ENCODE measurements at regions not wholly inside any gene's neighbourhood (a gene's known extent, or its start where the extent isn't known, plus 50 kb on each side); places are given as distances from the start of the nearest gene placed in this dataset.

GRCh38 chr16:79271583-79271982 lies 329.0 kb downstream of the MAF start:
- Histone ChIP-seq H3K27me3 (ENCODE audit: insufficient read depth, low read length) (no peaks in the 10 kb centered on the region), H3K27ac (ENCODE audit: low read depth, low read length) (no peak overlapping the region), H2AFZ (ENCODE audit: low read depth, low read length) (no peak overlapping the region), H4K20me1 (ENCODE audit: insufficient read depth, low read length) (no peaks in the 10 kb centered on the region), H3K4me1 (ENCODE audit: insufficient read depth, low read length) (no peaks in the 10 kb centered on the region), H3K9ac (ENCODE audit: low read length) (no peak overlapping the region), H3K9me3 (ENCODE audit: insufficient read depth, low read depth, low read length) (peaks cover 2% of the 10 kb centered on the region), H3K79me2 (ENCODE audit: insufficient read depth, low read length) (no peaks in the 10 kb centered on the region), H3K4me2 (ENCODE audit: low read length) (no peak overlapping the region), H3K4me3 (ENCODE audit: insufficient read depth, low read depth, low read length) (no peak overlapping the region), H3K36me3 (ENCODE audit: insufficient read depth, low read length) (no peaks in the 10 kb centered on the region)
- Mint-ChIP-seq H3K9me3 (ENCODE audit: unreplicated experiment) (peaks cover under 1% of the 10 kb centered on the region), H3K4me1 (ENCODE audit: low read depth, unreplicated experiment) (peaks cover 5% of the 10 kb centered on the region), H3K27ac (ENCODE audit: unreplicated experiment) (no peak overlapping the region), H3K27me3 (ENCODE audit: low read depth, unreplicated experiment) (no peaks in the 10 kb centered on the region), H3K4me3 (ENCODE audit: unreplicated experiment) (no peak overlapping the region), H3K36me3 (ENCODE audit: low read depth, unreplicated experiment) (no peaks in the 10 kb centered on the region)
- TF ChIP-seq, protein P1, sequence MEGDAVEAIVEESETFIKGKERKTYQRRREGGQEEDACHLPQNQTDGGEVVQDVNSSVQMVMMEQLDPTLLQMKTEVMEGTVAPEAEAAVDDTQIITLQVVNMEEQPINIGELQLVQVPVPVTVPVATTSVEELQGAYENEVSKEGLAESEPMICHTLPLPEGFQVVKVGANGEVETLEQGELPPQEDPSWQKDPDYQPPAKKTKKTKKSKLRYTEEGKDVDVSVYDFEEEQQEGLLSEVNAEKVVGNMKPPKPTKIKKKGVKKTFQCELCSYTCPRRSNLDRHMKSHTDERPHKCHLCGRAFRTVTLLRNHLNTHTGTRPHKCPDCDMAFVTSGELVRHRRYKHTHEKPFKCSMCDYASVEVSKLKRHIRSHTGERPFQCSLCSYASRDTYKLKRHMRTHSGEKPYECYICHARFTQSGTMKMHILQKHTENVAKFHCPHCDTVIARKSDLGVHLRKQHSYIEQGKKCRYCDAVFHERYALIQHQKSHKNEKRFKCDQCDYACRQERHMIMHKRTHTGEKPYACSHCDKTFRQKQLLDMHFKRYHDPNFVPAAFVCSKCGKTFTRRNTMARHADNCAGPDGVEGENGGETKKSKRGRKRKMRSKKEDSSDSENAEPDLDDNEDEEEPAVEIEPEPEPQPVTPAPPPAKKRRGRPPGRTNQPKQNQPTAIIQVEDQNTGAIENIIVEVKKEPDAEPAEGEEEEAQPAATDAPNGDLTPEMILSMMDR (IDR thresholded peaks at IDR 0.05; ENCODE audit: insufficient read depth, low read depth, low read length): no peak
- no peak for TF ChIP-seq EZH2 (IDR thresholded peaks at IDR 0.05; ENCODE audit: insufficient read depth, low read length)
- no peak for DNase-seq (ENCODE audit: low read depth)
- no peak for FAIRE-seq

DNA sequence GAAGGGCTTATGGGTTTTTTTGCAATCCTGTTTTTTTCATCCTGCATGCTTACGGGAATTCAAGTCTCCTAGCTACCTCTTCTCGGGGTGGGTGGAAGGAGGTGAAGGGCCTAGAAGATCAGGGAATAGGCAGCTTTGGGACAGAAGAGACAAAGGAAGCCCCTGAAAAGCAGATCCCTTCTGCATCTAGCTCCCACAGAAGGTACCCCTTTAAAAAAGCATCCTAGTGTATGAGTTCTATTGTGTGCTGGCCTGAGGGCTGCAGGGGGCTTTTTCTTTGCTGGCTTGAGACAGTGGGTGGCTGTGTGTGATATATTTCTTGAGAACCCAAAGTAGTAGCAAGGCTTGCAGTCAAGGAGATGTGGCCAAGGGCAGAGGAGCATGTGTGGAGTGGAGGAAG lies 330.5 kb downstream of the MAF start:
- H3K27ac Mint-ChIP-seq (ENCODE audit: unreplicated experiment): no peak overlapping the region

GRCh38 chr16:79269211-79269863 lies 331.2 kb downstream of the MAF start:
- H3K4me2 ChIP-seq (ENCODE audit: low read length): no peak overlapping the region
- TF ChIP-seq, protein P1 (IDR thresholded peaks at IDR 0.05; ENCODE audit: insufficient read depth, low read depth, low read length): no peak
- no peak for TF ChIP-seq EZH2 (IDR thresholded peaks at IDR 0.05; ENCODE audit: insufficient read depth, low read length)
- H4K20me1 ChIP-seq (ENCODE audit: insufficient read depth, low read length): no peaks in the 10 kb centered on the region
- DNase-seq (ENCODE audit: low read depth) (no peak), FAIRE-seq (no peak)
- Mint-ChIP-seq H3K9me3 (ENCODE audit: unreplicated experiment) (peaks cover 2% of the 10 kb centered on the region), H3K4me1 (ENCODE audit: low read depth, unreplicated experiment) (peaks cover 10% of the 10 kb centered on the region), H3K27ac (ENCODE audit: unreplicated experiment) (no peak overlapping the region), H3K27me3 (ENCODE audit: low read depth, unreplicated experiment) (no peaks in the 10 kb centered on the region), H3K36me3 (ENCODE audit: low read depth, unreplicated experiment) (no peaks in the 10 kb centered on the region), H3K4me3 (ENCODE audit: unreplicated experiment) (no peak overlapping the region)
- H2AFZ ChIP-seq (ENCODE audit: low read depth, low read length): no peak overlapping the region
- no peak overlapping the region for H3K4me3 ChIP-seq (ENCODE audit: insufficient read depth, low read depth, low read length)
- no peaks in the 10 kb centered on the region for H3K36me3 ChIP-seq (ENCODE audit: insufficient read depth, low read length)
- no peaks in the 10 kb centered on the region for H3K4me1 ChIP-seq (ENCODE audit: insufficient read depth, low read length)
- no peaks in the 10 kb centered on the region for H3K79me2 ChIP-seq (ENCODE audit: insufficient read depth, low read length)
- H3K27me3 ChIP-seq (ENCODE audit: insufficient read depth, low read length): no peaks in the 10 kb centered on the region
- H3K9me3 ChIP-seq (ENCODE audit: insufficient read depth, low read depth, low read length): peaks cover 2% of the 10 kb centered on the region
- H3K27ac ChIP-seq (ENCODE audit: low read depth, low read length): no peak overlapping the region
- no peak overlapping the region for H3K9ac ChIP-seq (ENCODE audit: low read length)

More for the DNA sequence above, 330.5 kb downstream of the MAF start:
- H3K4me3 Mint-ChIP-seq (ENCODE audit: unreplicated experiment): no peak overlapping the region
- no peak overlapping the region for H2AFZ ChIP-seq (ENCODE audit: low read depth, low read length)
- H3K27me3 ChIP-seq (ENCODE audit: insufficient read depth, low read length): no peaks in the 10 kb centered on the region
- TF ChIP-seq, protein P1 (IDR thresholded peaks at IDR 0.05; ENCODE audit: insufficient read depth, low read depth, low read length): no peak
- no peak for TF ChIP-seq EZH2 (IDR thresholded peaks at IDR 0.05; ENCODE audit: insufficient read depth, low read length)
- no peak overlapping the region for H3K4me3 ChIP-seq (ENCODE audit: insufficient read depth, low read depth, low read length)
- H3K79me2 ChIP-seq (ENCODE audit: insufficient read depth, low read length): no peaks in the 10 kb centered on the region
- H3K9me3 ChIP-seq (ENCODE audit: insufficient read depth, low read depth, low read length): peaks cover 2% of the 10 kb centered on the region
- peaks cover 2% of the 10 kb centered on the region for H3K9me3 Mint-ChIP-seq (ENCODE audit: unreplicated experiment)
- no peak for FAIRE-seq
- H3K9ac ChIP-seq (ENCODE audit: low read length): no peak overlapping the region
- H3K36me3 Mint-ChIP-seq (ENCODE audit: low read depth, unreplicated experiment): no peaks in the 10 kb centered on the region
- H3K4me1 Mint-ChIP-seq (ENCODE audit: low read depth, unreplicated experiment): peaks cover 7% of the 10 kb centered on the region
- no peaks in the 10 kb centered on the region for H3K36me3 ChIP-seq (ENCODE audit: insufficient read depth, low read length)
- no peaks in the 10 kb centered on the region for H3K27me3 Mint-ChIP-seq (ENCODE audit: low read depth, unreplicated experiment)
- H3K4me1 ChIP-seq (ENCODE audit: insufficient read depth, low read length): no peaks in the 10 kb centered on the region
- no peaks in the 10 kb centered on the region for H4K20me1 ChIP-seq (ENCODE audit: insufficient read depth, low read length)
- no peak for DNase-seq (ENCODE audit: low read depth)
- H3K27ac ChIP-seq (ENCODE audit: low read depth, low read length): no peak overlapping the region
- no peak overlapping the region for H3K4me2 ChIP-seq (ENCODE audit: low read length)
